ENCODE measurements at regions not wholly inside any gene's neighbourhood (a gene's known extent, or its start where the extent isn't known, plus 50 kb on each side); places are given as distances from the start of the nearest gene placed in this dataset.

GRCh38 chr18:9001209-9001608 is 101.3 kb upstream of the NDUFV2 start:
- no peak overlapping the region for H3K9ac ChIP-seq (ENCODE audit: low read depth in 1 of 2, low read length in 2 of 2)
- H3K9me3 ChIP-seq (ENCODE audit: control insufficient read depth in 4 of 4, low read length in 3 of 4): peaks cover 0 to 5% (median under 1%) of the 10 kb centered on the region in 4 donors
- peaks cover 0 to 11% (median 5%) of the 10 kb centered on the region in 4 donors for H3K4me1 ChIP-seq (ENCODE audit: control insufficient read depth in 4 of 4, insufficient read depth in 4 of 4, low read length in 3 of 4)
- WGBS: 90% methylated on average over 3 of the region's 3 CpGs
- no peak for DNase-seq (ENCODE audit: low spot score)
- TF ChIP-seq HNF4A (conservative IDR thresholded peaks at IDR 0.05) (no peak), TAF1 (conservative IDR thresholded peaks at IDR 0.05) (no peak), HNF4G (IDR thresholded peaks at IDR 0.05) (no peak), ZBTB33 (IDR thresholded peaks at IDR 0.05) (no peak), MAX (IDR thresholded peaks at IDR 0.05) (no peak), NR2F2 (IDR thresholded peaks at IDR 0.05) (no peak), CTCF (IDR thresholded peaks at IDR 0.05; ENCODE audit: low read depth, low read length, missing input control) (no peak), ATF3 (IDR thresholded peaks at IDR 0.05) (no peak), SP1 (IDR thresholded peaks at IDR 0.05) (no peak), JUND (IDR thresholded peaks at IDR 0.05) (no peak), YY1 (IDR thresholded peaks at IDR 0.05) (no peak), FOXA2 (IDR thresholded peaks at IDR 0.05) (no peak), REST (IDR thresholded peaks at IDR 0.05) (no peak), GABPA (IDR thresholded peaks at IDR 0.05 in 1 of 2, conservative IDR thresholded peaks at IDR 0.05 in 1 of 2) (no peak), FOXA1 (IDR thresholded peaks at IDR 0.05) (no peak), EGR1 (IDR thresholded peaks at IDR 0.05; ENCODE audit: low read depth in 2 of 2) (no peak)
- no peaks in the 10 kb centered on the region for H3K36me3 ChIP-seq (ENCODE audit: control insufficient read depth in 4 of 4, insufficient read depth in 3 of 4, low read depth in 1 of 4, low read length in 3 of 4)
- no peaks in the 10 kb centered on the region for H3K27me3 ChIP-seq (ENCODE audit: control insufficient read depth in 4 of 4, insufficient read depth in 4 of 4, low read length in 3 of 4)
- H3K4me3 ChIP-seq (ENCODE audit: low read depth in 1 of 3, low read length in 3 of 3): no peak overlapping the region
- no peak overlapping the region for H3K27ac ChIP-seq (ENCODE audit: low read depth in 1 of 2, low read length in 2 of 2)
